Neural cell (in vitro differentiated cells): ENCODE measurements at regions not wholly inside any gene's neighbourhood (a gene's known extent, or its start where the extent isn't known, plus 50 kb on each side); places are given as distances from the start of the nearest gene placed in this dataset.

ENCODE experiments used
- H2AFZ ChIP-seq: fragments of 200-600, 300-800 bp; sonication (generic), shearing (Covaris generic); 2 replicates; pipeline ENCODE4 v1.6.0; 2014; ENCODE audit warnings: low read depth, mild to moderate bottlenecking, antibody characterized with exemption, low read length, moderate library complexity
- H3F3A ChIP-seq: fragments of 200-600 bp; shearing (Covaris generic); 2 replicates; pipeline ENCODE4 v1.6.1; 2016; ENCODE audit warnings: mild to moderate bottlenecking, moderate library complexity, mixed read lengths, antibody characterized with exemption, low read length; ENCODE audit not compliant: insufficient read depth, poor library complexity, severe bottlenecking
- H3K27ac ChIP-seq: fragments of 200-600, 300-800 bp; sonication (generic), shearing (Covaris generic); 2 replicates; pipeline ENCODE4 v1.5.1; 2014; ENCODE audit warnings: mild to moderate bottlenecking, low read length, moderate library complexity
- H3K27me3 ChIP-seq: fragments of 300-800, 200-600 bp; sonication (generic), shearing (Covaris generic); 2 replicates; pipeline ENCODE4 v1.6.0; 2014; ENCODE audit warnings: mild to moderate bottlenecking, low read depth, low read length, moderate library complexity; ENCODE audit not compliant: insufficient read depth
- H3K36me3 ChIP-seq: fragments of 300-800, 200-600 bp; sonication (generic), shearing (Covaris generic); 2 replicates; pipeline ENCODE4 v1.5.1; 2014; ENCODE audit warnings: mild to moderate bottlenecking, antibody characterized with exemption, low read length, moderate library complexity; ENCODE audit not compliant: insufficient read depth
- H3K4me2 ChIP-seq: fragments of 300-800, 200-600 bp; sonication (generic), shearing (Covaris generic); 2 replicates; pipeline ENCODE4 v1.6.0; 2014; ENCODE audit warnings: mild to moderate bottlenecking, low read length
- H3K4me3 ChIP-seq: fragments of 300-800, 200-600 bp; sonication (generic), shearing (Covaris generic); 2 replicates; pipeline ENCODE4 v1.5.1; 2014; ENCODE audit warnings: mild to moderate bottlenecking, low read length, moderate library complexity
- H3K79me2 ChIP-seq: fragments of 200-600 bp; shearing (Covaris generic); replicated peaks from 2 replicates; pipeline ENCODE4 v1.6.0; 2014; ENCODE audit warnings: mild to moderate bottlenecking, low read length, moderate library complexity; ENCODE audit not compliant: insufficient read depth
- H3K9ac ChIP-seq: fragments of 300-800, 200-600 bp; sonication (generic), shearing (Covaris generic); 2 replicates; pipeline ENCODE4 v1.6.1; 2016; ENCODE audit warnings: mild to moderate bottlenecking, low read length, mixed read lengths
- H3K9me2 ChIP-seq: fragments of 200-600 bp; shearing (Covaris generic); 2 replicates; pipeline ENCODE4 v1.6.1; 2016; ENCODE audit warnings: mild to moderate bottlenecking, low read length, mixed read lengths; ENCODE audit not compliant: insufficient read depth
- H3K9me3 ChIP-seq: fragments of 200-600, 300-800 bp; sonication (generic), shearing (Covaris generic); 2 replicates; pipeline ENCODE4 v1.6.1; 2016; ENCODE audit warnings: mild to moderate bottlenecking, mixed run types, low read length, moderate library complexity, mixed read lengths
- H4K20me1 ChIP-seq: fragments of 200-600 bp; shearing (Covaris generic); 2 replicates; pipeline ENCODE4 v1.6.1; 2016; ENCODE audit warnings: mild to moderate bottlenecking, mixed run types; ENCODE audit not compliant: insufficient read depth
- EP300 ChIP-seq: fragments of 450-650 bp; conservative IDR thresholded peaks from 2 replicates; pipeline ENCODE4 v1.6.1; 2014; ENCODE audit warnings: antibody characterized with exemption, mild to moderate bottlenecking, moderate library complexity; ENCODE audit not compliant: poor library complexity, severe bottlenecking
- EZH2 ChIP-seq: fragments of 200-600, 300-800 bp; shearing (Covaris generic), sonication (generic); IDR thresholded peaks from 2 replicates; pipeline ENCODE4 v1.6.1; 2014; ENCODE audit warnings: antibody characterized with exemption, low read length, borderline replicate concordance, mild to moderate bottlenecking; ENCODE audit not compliant: insufficient read depth, poor library complexity, severe bottlenecking
- MXI1 ChIP-seq: fragments of 450-650 bp; conservative IDR thresholded peaks from 2 replicates; pipeline ENCODE4 v1.6.1; 2014; ENCODE audit warnings: antibody characterized with exemption, mild to moderate bottlenecking; ENCODE audit not compliant: poor library complexity, severe bottlenecking
- POLR2AphosphoS5 ChIP-seq: IDR thresholded peaks from 2 replicates; pipeline ENCODE4 v1.6.1; 2012
- RAD21 ChIP-seq: fragments of 450-650 bp; conservative IDR thresholded peaks from 2 replicates; pipeline ENCODE4 v1.6.1; 2014; ENCODE audit warnings: antibody characterized with exemption, mild to moderate bottlenecking, moderate library complexity
- REST ChIP-seq: IDR thresholded peaks from 2 replicates; pipeline ENCODE4 v1.6.1; 2012; ENCODE audit warnings: borderline replicate concordance
- SMC3 ChIP-seq: fragments of 450-650 bp; conservative IDR thresholded peaks from 2 replicates; pipeline ENCODE4 v1.6.1; 2014; ENCODE audit warnings: antibody characterized with exemption, mild to moderate bottlenecking, moderate library complexity; ENCODE audit not compliant: poor library complexity
- TAF1 ChIP-seq: IDR thresholded peaks from 2 replicates; pipeline ENCODE4 v1.6.1; 2012; ENCODE audit warnings: low read depth
- TF ChIP-seq, protein P1 (sequence below): fragments of 450-650 bp; IDR thresholded peaks from 2 replicates; pipeline ENCODE4 v1.5.1; 2014; ENCODE audit warnings: antibody characterized with exemption, mild to moderate bottlenecking, moderate library complexity; ENCODE audit not compliant: poor library complexity, severe bottlenecking

DNA sequence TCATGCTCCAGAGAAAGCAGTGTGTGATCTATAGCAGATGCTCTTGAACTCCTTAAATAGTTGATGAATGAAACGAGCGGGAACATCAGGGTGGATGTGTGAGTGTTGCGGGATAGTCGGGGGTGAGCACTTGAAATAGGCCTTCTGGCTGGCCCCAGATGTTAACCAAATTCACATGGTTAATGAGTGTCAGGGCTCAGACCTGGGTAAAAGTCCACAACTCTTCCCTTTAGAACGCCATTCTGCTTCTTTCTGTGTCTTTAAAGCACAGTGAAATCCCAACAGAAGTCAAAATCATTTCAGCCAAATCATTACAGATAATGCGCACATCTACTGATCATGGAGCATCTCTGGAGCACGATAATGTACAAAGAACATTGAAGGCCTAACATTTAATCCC, 249.4 kb upstream of the BOD1L1 start:
- H3K27me3 ChIP-seq: no peaks in the 10 kb centered on the region
- no peaks in the 10 kb centered on the region for H4K20me1 ChIP-seq
- no peak overlapping the region for H3K4me3 ChIP-seq
- H3K9me2 ChIP-seq: no peaks in the 10 kb centered on the region
- no peak overlapping the region for H3K4me2 ChIP-seq
- no peaks in the 10 kb centered on the region for H3K9me3 ChIP-seq
- H3K9ac ChIP-seq: no peak overlapping the region
- H3K36me3 ChIP-seq: no peaks in the 10 kb centered on the region
- no peak overlapping the region for H3K27ac ChIP-seq
- no peak for TF ChIP-seq REST
- TF ChIP-seq EP300: no peak
- H3F3A ChIP-seq: no peaks in the 10 kb centered on the region
- H3K79me2 ChIP-seq: no peaks in the 10 kb centered on the region
- no peak overlapping the region for H2AFZ ChIP-seq

DNA sequence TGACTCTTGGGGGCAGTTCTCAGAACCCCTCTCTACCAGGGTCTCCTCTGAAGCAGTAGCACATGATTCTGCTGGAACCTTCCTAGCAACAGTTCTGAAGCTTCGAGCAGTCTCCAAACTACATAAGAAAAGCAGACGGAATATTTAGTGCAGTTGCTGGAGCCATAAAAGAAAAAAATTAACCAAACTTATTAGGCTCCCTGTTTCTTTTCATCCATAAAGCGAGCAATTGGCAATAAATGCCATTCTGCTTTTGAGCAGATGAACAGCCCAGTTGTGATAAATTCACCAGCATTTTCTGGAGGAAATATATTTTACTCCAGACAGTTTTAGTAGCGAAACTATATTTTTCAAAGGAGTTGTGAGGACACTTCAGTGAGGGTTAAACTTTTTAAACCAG, 250.1 kb upstream of the BOD1L1 start:
- no peaks in the 10 kb centered on the region for H3K9me2 ChIP-seq
- H3K4me2 ChIP-seq: no peak overlapping the region
- H3K9me3 ChIP-seq: no peaks in the 10 kb centered on the region
- H3K79me2 ChIP-seq: no peaks in the 10 kb centered on the region
- no peak overlapping the region for H3K9ac ChIP-seq
- no peaks in the 10 kb centered on the region for H3F3A ChIP-seq
- H3K27me3 ChIP-seq: no peaks in the 10 kb centered on the region
- no peak overlapping the region for H3K27ac ChIP-seq
- no peak overlapping the region for H3K4me3 ChIP-seq
- H3K36me3 ChIP-seq: no peaks in the 10 kb centered on the region
- TF ChIP-seq POLR2AphosphoS5 (no peak), TAF1 (no peak), REST (no peak), RAD21 (no peak), EP300 (no peak), MXI1 (no peak), SMC3 (no peak), EZH2 (no peak)
- TF ChIP-seq, protein P1, sequence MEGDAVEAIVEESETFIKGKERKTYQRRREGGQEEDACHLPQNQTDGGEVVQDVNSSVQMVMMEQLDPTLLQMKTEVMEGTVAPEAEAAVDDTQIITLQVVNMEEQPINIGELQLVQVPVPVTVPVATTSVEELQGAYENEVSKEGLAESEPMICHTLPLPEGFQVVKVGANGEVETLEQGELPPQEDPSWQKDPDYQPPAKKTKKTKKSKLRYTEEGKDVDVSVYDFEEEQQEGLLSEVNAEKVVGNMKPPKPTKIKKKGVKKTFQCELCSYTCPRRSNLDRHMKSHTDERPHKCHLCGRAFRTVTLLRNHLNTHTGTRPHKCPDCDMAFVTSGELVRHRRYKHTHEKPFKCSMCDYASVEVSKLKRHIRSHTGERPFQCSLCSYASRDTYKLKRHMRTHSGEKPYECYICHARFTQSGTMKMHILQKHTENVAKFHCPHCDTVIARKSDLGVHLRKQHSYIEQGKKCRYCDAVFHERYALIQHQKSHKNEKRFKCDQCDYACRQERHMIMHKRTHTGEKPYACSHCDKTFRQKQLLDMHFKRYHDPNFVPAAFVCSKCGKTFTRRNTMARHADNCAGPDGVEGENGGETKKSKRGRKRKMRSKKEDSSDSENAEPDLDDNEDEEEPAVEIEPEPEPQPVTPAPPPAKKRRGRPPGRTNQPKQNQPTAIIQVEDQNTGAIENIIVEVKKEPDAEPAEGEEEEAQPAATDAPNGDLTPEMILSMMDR: no peak
- no peak overlapping the region for H2AFZ ChIP-seq
- H4K20me1 ChIP-seq: no peaks in the 10 kb centered on the region
